ENCODE measurements at regions not wholly inside any gene's neighbourhood (a gene's known extent, or its start where the extent isn't known, plus 50 kb on each side); places are given as distances from the start of the nearest gene placed in this dataset.

DNA sequence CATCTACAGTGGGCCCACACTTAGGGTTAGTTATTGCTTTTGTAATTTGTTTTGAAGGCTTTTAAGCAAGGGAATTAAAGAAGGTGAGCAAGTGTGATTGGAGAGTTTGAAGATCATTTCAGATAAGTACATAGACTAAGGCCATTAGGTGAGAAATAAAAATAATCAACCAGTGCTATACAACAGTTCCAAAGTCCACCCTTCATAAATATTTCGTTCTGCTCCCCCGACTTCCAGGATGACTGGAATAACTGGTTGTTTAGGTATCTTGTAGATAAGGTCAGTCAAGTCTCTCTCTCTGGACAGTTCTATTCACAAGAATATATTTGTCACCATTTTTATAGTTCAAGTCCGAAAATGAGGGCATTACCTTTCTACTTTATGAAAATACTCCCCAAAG is 98.0 kb upstream of the MBL2 start:
- no peak for DNase-seq

DNA sequence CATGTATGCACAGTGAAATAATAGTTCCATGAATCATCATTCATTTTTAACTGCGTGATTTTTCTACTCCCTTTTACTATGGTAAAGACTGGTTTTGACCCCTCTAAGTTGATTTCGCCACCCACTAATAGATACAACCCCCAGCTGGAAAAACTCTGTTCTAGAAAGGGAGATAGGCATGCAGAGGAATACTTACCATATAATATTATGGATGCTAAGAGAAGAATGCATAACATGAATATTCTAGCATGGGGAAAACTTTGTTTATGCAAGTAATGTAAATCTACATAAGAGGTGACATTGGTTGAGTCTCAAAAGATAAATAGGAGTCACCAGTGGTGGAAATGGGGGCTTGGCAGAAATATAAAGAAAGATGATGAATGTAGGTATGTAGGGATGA is 97.3 kb upstream of the MBL2 start:
- no peak for DNase-seq

GRCh38 chr10:52865213-52865612 is 92.6 kb upstream of the MBL2 start:
- DNase-seq = no peak

DNA sequence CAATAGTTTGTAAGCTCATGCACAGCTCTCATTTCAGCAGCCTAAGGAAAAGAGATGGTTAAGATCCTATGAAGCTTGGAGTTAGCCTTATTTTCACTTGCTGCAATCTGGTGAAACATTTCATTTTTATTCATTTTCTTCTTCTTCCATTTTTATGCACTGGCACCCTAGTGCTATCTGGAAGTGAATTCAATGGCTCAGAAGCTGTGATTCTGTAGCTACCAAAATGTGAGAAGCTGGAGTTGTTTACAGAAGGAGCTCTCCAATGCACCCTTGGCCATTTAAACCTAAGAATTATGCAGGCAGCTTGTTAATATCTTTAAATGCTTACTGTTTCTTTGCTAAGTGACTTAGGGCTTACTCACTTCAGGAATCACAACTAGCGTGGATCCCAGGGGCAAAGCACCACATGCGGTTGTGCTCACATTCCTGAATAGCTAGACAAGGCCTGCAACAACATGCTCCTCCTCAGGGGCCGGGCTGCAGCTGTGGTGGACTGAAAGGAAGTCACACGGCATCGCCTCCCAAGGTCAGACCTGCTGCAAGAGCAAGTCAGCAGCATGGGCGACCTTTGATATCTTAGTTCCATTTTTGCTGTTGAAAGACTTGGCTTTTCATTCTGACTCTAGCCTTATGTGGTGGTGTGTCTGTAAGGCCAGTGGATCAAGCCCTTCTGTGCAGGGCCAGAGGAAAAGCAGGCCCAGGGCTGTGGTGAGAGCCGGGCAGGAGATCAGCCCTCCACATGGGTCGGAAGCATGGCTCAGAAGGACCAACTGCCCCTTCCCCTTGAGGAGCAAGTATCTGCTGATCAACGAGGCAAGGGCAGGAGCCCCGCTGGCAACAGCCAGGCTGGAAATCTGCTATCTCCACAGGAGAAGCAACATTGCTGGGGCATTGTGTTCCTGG is 91.9 kb upstream of the MBL2 start:
- DNase-seq = no peak

- DNase-seq = no peak
These were observed 86.1 kb upstream of the MBL2 start for GRCh38 chr10:52858722-52859121.

- DNase-seq = no peak
These were observed 83.2 kb upstream of the MBL2 start for GRCh38 chr10:52855546-52856325.

DNA sequence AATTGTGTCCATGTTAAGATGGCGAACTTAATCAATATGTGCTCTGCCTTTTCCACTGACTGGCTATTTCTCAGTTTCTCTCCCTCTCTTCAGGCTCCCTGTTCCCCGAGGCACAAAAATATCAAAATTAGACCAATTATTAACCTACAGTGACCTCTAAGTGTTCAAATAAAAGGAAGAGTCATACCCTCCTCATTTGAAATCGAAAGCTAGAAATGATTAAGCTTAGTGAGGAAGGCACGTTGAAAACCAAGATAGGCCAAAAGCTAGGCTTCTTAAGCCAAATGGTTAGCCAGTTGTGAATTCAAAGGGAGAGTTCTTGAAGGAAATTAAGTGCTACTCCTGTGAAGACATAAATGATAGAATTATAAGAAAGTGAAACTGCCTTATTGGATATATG is 81.1 kb upstream of the MBL2 start:
- no peak for DNase-seq

GRCh38 chr10:52836816-52837215 is 64.2 kb upstream of the MBL2 start:
- no peak for DNase-seq
